Hindlimb muscle (tissue), 1 donor: ENCODE measurements at regions not wholly inside any gene's neighbourhood (a gene's known extent, or its start where the extent isn't known, plus 50 kb on each side); places are given as distances from the start of the nearest gene placed in this dataset.

Experiments
- DNase-seq: peaks from one replicate; pipeline ENCODE4 v3.0.0-alpha.2; 2013

- DNase-seq, result no peak
Measured at GRCh38 chr13:109644069-109644750, 142.2 kb downstream of the IRS2 start.

- no peak for DNase-seq
Measured at GRCh38 chr13:109642358-109642757, 144.0 kb downstream of the IRS2 start.

- no peak for DNase-seq
Measured at GRCh38 chr13:109636736-109637135, 149.6 kb downstream of the IRS2 start.

GRCh38 chr13:109631069-109631468, 155.3 kb downstream of the IRS2 start:
- no peak for DNase-seq

GRCh38 chr13:109630271-109630670, 156.1 kb downstream of the IRS2 start:
- DNase-seq, result no peak

- no peak for DNase-seq
Measured at GRCh38 chr13:109629737-109630136, 156.6 kb downstream of the IRS2 start.

- no peak for DNase-seq
Measured at GRCh38 chr13:109628251-109628699, 158.1 kb downstream of the IRS2 start.

GRCh38 chr13:109627649-109628048, 158.7 kb downstream of the IRS2 start:
- DNase-seq, result no peak

- DNase-seq, result no peak
Measured at GRCh38 chr13:109626386-109627171, 159.8 kb downstream of the IRS2 start.

- no peak for DNase-seq
Measured at GRCh38 chr13:109625156-109625555, 161.2 kb downstream of the IRS2 start.

- no peak for DNase-seq
Measured at GRCh38 chr13:109622006-109622405, 164.4 kb downstream of the IRS2 start.

GRCh38 chr13:109615721-109616420, 170.5 kb downstream of the IRS2 start:
- no peak for DNase-seq

- DNase-seq, result no peak
Measured at GRCh38 chr13:109611912-109612691, 174.3 kb downstream of the IRS2 start.

GRCh38 chr13:109610517-109610916, 175.9 kb downstream of the IRS2 start:
- DNase-seq, result no peak

GRCh38 chr13:109608503-109608902, 177.9 kb downstream of the IRS2 start:
- no peak for DNase-seq

GRCh38 chr13:109608059-109608458, 178.3 kb downstream of the IRS2 start:
- DNase-seq, result no peak

- no peak for DNase-seq
Measured at GRCh38 chr13:109606520-109606919, 179.9 kb downstream of the IRS2 start.

GRCh38 chr13:109605846-109606245, 180.5 kb downstream of the IRS2 start:
- no peak for DNase-seq

- DNase-seq, result no peak
Measured at GRCh38 chr13:109604894-109605293, 181.5 kb downstream of the IRS2 start.

GRCh38 chr13:109602356-109602755, 184.0 kb downstream of the IRS2 start:
- no peak for DNase-seq

GRCh38 chr13:109599901-109600657, 186.3 kb downstream of the IRS2 start:
- DNase-seq, result no peak

- DNase-seq, result no peak
Measured at GRCh38 chr13:109595471-109595870, 190.9 kb downstream of the IRS2 start.
